Iris pigment epithelial cell (primary cell): ENCODE measurements at regions not wholly inside any gene's neighbourhood (a gene's known extent, or its start where the extent isn't known, plus 50 kb on each side); places are given as distances from the start of the nearest gene placed in this dataset.

Source experiments
- DNase-seq: peaks from one replicate; pipeline ENCODE4 v3.0.0-alpha.2; 2011; ENCODE audit warnings: low read depth

- no peak for DNase-seq
Observed at GRCh38 chr4:3683744-3684421, 82.3 kb upstream of the ADRA2C start.

GRCh38 chr4:3683077-3683743, 83.0 kb upstream of the ADRA2C start:
- DNase-seq, result no peak

GRCh38 chr4:3682236-3683076, 83.7 kb upstream of the ADRA2C start:
- no peak for DNase-seq

- no peak for DNase-seq
Observed at GRCh38 chr4:3681191-3681590, 85.0 kb upstream of the ADRA2C start.

GRCh38 chr4:3680656-3681055, 85.5 kb upstream of the ADRA2C start:
- DNase-seq, result no peak

GRCh38 chr4:3679851-3680311, 86.3 kb upstream of the ADRA2C start:
- DNase-seq, result no peak

GRCh38 chr4:3679071-3679825, 86.9 kb upstream of the ADRA2C start:
- DNase-seq, result no peak

- DNase-seq, result peak; percentile 6
Observed at GRCh38 chr4:3677748-3678070, 88.5 kb upstream of the ADRA2C start.

GRCh38 chr4:3676907-3677747, 89.1 kb upstream of the ADRA2C start:
- DNase-seq, result no peak

GRCh38 chr4:3676196-3676595, 90.0 kb upstream of the ADRA2C start:
- no peak for DNase-seq

GRCh38 chr4:3675251-3676115, 90.7 kb upstream of the ADRA2C start:
- no peak for DNase-seq

- DNase-seq, result no peak
Observed at GRCh38 chr4:3674479-3674851, 91.7 kb upstream of the ADRA2C start.

- no peak for DNase-seq
Observed at GRCh38 chr4:3673716-3674478, 92.3 kb upstream of the ADRA2C start.

GRCh38 chr4:3673176-3673575, 93.0 kb upstream of the ADRA2C start:
- no peak for DNase-seq

- no peak for DNase-seq
Observed at GRCh38 chr4:3672465-3672831, 93.7 kb upstream of the ADRA2C start.

GRCh38 chr4:3671571-3672464, 94.4 kb upstream of the ADRA2C start:
- peak; percentile 34 for DNase-seq

- no peak for DNase-seq
Observed at GRCh38 chr4:3670521-3671519, 95.4 kb upstream of the ADRA2C start.
